HCEC 1CT (cell line): ENCODE measurements at regions not wholly inside any gene's neighbourhood (a gene's known extent, or its start where the extent isn't known, plus 50 kb on each side); places are given as distances from the start of the nearest gene placed in this dataset.
A peak's percentile ranks its signal among the peaks of the same experiment; 100 is the strongest.

Experiments
- DNase-seq: peaks from one replicate; pipeline ENCODE4 v3.0.0-alpha.2; 2017

- DNase-seq: no peak
These were observed 205.6 kb upstream of the EOLA2 start for GRCh38 chrX:150143721-150144440.

GRCh38 chrX:150146271-150146896, 208.1 kb upstream of the EOLA2 start:
- DNase-seq: no peak

- DNase-seq: no peak
These were observed 210.7 kb upstream of the EOLA2 start for GRCh38 chrX:150148749-150149672.

- DNase-seq: no peak
These were observed 211.9 kb upstream of the EOLA2 start for GRCh38 chrX:150150076-150150779.

- no peak for DNase-seq
These were observed 212.4 kb upstream of the MAMLD1 start for GRCh38 chrX:150150780-150151125.

GRCh38 chrX:150152036-150152435, 211.1 kb upstream of the MAMLD1 start:
- no peak for DNase-seq

- DNase-seq: no peak
These were observed 210.6 kb upstream of the MAMLD1 start for GRCh38 chrX:150152546-150152945.

- peak; percentile 61 for DNase-seq
These were observed 207.6 kb upstream of the MAMLD1 start for GRCh38 chrX:150155436-150156035.

- DNase-seq: no peak
These were observed 206.5 kb upstream of the MAMLD1 start for GRCh38 chrX:150156615-150157014.

GRCh38 chrX:150157291-150157690, 205.8 kb upstream of the MAMLD1 start:
- no peak for DNase-seq

GRCh38 chrX:150158554-150159332, 204.4 kb upstream of the MAMLD1 start:
- DNase-seq: no peak

- no peak for DNase-seq
These were observed 203.6 kb upstream of the MAMLD1 start for GRCh38 chrX:150159537-150159936.

- DNase-seq: no peak
These were observed 202.5 kb upstream of the MAMLD1 start for GRCh38 chrX:150160656-150161055.

- no peak for DNase-seq
These were observed 201.9 kb upstream of the MAMLD1 start for GRCh38 chrX:150161193-150161592.

- peak; percentile 5 for DNase-seq
These were observed 201.0 kb upstream of the MAMLD1 start for GRCh38 chrX:150162141-150162540.

- DNase-seq: no peak
These were observed 199.7 kb upstream of the MAMLD1 start for GRCh38 chrX:150163221-150163930.

- no peak for DNase-seq
These were observed 199.0 kb upstream of the MAMLD1 start for GRCh38 chrX:150163956-150164726.

- no peak for DNase-seq
These were observed 198.0 kb upstream of the MAMLD1 start for GRCh38 chrX:150164971-150165600.

GRCh38 chrX:150165776-150166610, 197.1 kb upstream of the MAMLD1 start:
- DNase-seq: no peak
